ENCODE measurements at regions not wholly inside any gene's neighbourhood (a gene's known extent, or its start where the extent isn't known, plus 50 kb on each side); places are given as distances from the start of the nearest gene placed in this dataset.

DNA sequence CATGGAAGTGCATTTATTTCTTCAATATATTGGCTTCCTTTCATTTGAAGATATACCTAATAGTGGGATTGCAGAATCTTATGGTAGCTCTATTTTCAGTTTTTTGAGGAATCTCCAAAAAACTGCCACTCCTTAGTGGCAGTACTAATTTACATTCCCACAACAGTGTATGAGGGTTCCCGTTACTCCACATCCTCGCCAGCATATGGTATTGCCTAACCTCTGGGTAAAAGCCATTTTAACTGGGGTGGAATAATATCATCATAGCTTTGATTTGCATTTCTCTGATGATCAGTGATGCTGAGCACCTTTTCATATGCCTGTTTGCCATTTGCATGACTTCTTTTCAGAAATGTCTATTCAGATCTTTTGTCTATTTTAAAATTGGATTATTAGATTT, 471.9 kb upstream of the UBE2E3 start:
- TF ChIP-seq CTCF (IDR thresholded peaks at IDR 0.05; ENCODE audit: insufficient read depth, low read depth, low read length) (no peak), EZH2 (IDR thresholded peaks at IDR 0.05; ENCODE audit: insufficient read depth, low read length) (no peak)

Measured in astrocyte (in vitro differentiated cells and primary cell).